H1 (cell line): ENCODE measurements at regions not wholly inside any gene's neighbourhood (a gene's known extent, or its start where the extent isn't known, plus 50 kb on each side); places are given as distances from the start of the nearest gene placed in this dataset.

ENCODE experiments used
- CTCF ChIA-PET: fragments of 300-600 bp; sonication (Branson Sonifier 250); formaldehyde crosslinking; loops from one replicate; lab custom pipeline; 2021; ENCODE audit not compliant: partially characterized antibody; lab: Charles Lee
- POLR2A ChIA-PET: fragments of 300-600 bp; sonication (Branson Sonifier 250); formaldehyde crosslinking; loops from one replicate; lab custom pipeline; 2021; ENCODE audit warnings: inconsistent platforms; ENCODE audit not compliant: partially characterized antibody; lab: Charles Lee
- DNase-seq, 2 experiments: peaks; one replicate each; pipeline versions ENCODE4 v3.0.0 to v3.0.0-alpha.2; 2010 to 2022; ENCODE audit warnings: low spot score in 2 of 2, low read depth in 1 of 2, mixed read lengths in 1 of 2
- FAIRE-seq: peaks from 2 replicates; lab custom pipeline; 2011; peaks lifted over from hg19 to GRCh38; lab: Jason Lieb, UNC
- H2AFZ ChIP-seq: 2 replicates; pipeline ENCODE4 v1.8.1; 2012; ENCODE audit warnings: low read length, inconsistent platforms
- H2AK5ac ChIP-seq: 2 replicates; pipeline ENCODE4 v1.6.1; 2013; ENCODE audit warnings: low read depth, low read length
- H2BK120ac ChIP-seq: replicated peaks from 2 replicates; pipeline ENCODE3; 2013; ENCODE audit warnings: low read depth, low read length, inconsistent platforms
- H2BK12ac ChIP-seq: 2 replicates; pipeline ENCODE4 v1.6.1; 2013; ENCODE audit warnings: low read depth, low read length
- H2BK15ac ChIP-seq: 2 replicates; pipeline ENCODE4 v1.6.1; 2013; ENCODE audit warnings: low read length
- H2BK20ac ChIP-seq: 2 replicates; pipeline ENCODE4 v1.6.1; 2013; ENCODE audit warnings: low read length
- H2BK5ac ChIP-seq: 2 replicates; pipeline ENCODE4 v1.6.1; 2013; ENCODE audit warnings: low read depth, low read length
- H3K14ac ChIP-seq: 2 replicates; pipeline ENCODE4 v1.6.1; 2013; ENCODE audit warnings: inconsistent platforms; ENCODE audit not compliant: insufficient read length
- H3K18ac ChIP-seq: 2 replicates; pipeline ENCODE4 v1.6.1; 2013; ENCODE audit warnings: low read length; ENCODE audit errors: extremely low read depth
- H3K23ac ChIP-seq: 2 replicates; pipeline ENCODE4 v1.6.1; 2013; ENCODE audit warnings: inconsistent platforms; ENCODE audit not compliant: insufficient read length
- H3K23me2 ChIP-seq: 2 replicates; pipeline ENCODE4 v1.6.1; 2013; ENCODE audit warnings: low read depth, low read length
- H3K27ac ChIP-seq: 2 replicates; pipeline ENCODE4 v1.6.1; 2011; ENCODE audit warnings: low read depth, low read length, inconsistent platforms
- H3K27me3 ChIP-seq, 4 experiments: replicated peaks in 1 of 4; 1 replicate in 1 of 4; 2 replicates in 3 of 4; pipeline versions ENCODE4 v1.6.1 to v1.8.1; 2011 to 2013; ENCODE audit warnings: low read length in 3 of 4, mild to moderate bottlenecking in 3 of 4, inconsistent platforms in 2 of 4, mixed read lengths in 2 of 4, moderate library complexity in 1 of 4; ENCODE audit not compliant: control insufficient read depth in 3 of 4, insufficient read depth in 3 of 4; ENCODE audit errors: extremely low read depth in 1 of 4
- H3K36me3 ChIP-seq, 4 experiments: 2 replicates each; pipeline versions ENCODE4 v1.6.1 to v1.8.1; 2011 to 2013; ENCODE audit warnings: mild to moderate bottlenecking in 4 of 4, low read length in 3 of 4, moderate library complexity in 2 of 4, control low read depth in 1 of 4, inconsistent platforms in 1 of 4; ENCODE audit not compliant: insufficient read depth in 4 of 4, control insufficient read depth in 2 of 4
- H3K4ac ChIP-seq: replicated peaks from 2 replicates; pipeline ENCODE3; 2013; ENCODE audit warnings: low read length, low read depth, mixed read lengths, inconsistent platforms; ENCODE audit not compliant: insufficient read length
- H3K4me1 ChIP-seq, 4 experiments: replicated peaks in 1 of 4; 1 replicate in 1 of 4; 2 replicates in 3 of 4; pipeline versions ENCODE4 v1.6.1 to v1.8.1; 2011 to 2013; ENCODE audit warnings: low read length in 3 of 4, inconsistent platforms in 2 of 4, mixed read lengths in 1 of 4; ENCODE audit not compliant: insufficient read depth in 4 of 4, control insufficient read depth in 3 of 4
- H3K4me2 ChIP-seq, 2 experiments: 2 replicates each; pipeline versions ENCODE4 v1.6.1 to v1.8.1; 2011 to 2013; ENCODE audit warnings: low read depth in 2 of 2, low read length in 2 of 2, control low read depth in 1 of 2, inconsistent platforms in 1 of 2, mild to moderate bottlenecking in 1 of 2; ENCODE audit not compliant: insufficient read depth in 1 of 2
- H3K4me3 ChIP-seq, 4 experiments: fragments of 200-600, 300-600 bp in 1 of 4; sonication (generic), shearing (Covaris generic), sonication (Bioruptor Twin) in 1 of 4; 2 replicates each; pipeline versions ENCODE4 v1.5.1 to v1.8.1; 2011 to 2016; ENCODE audit warnings: low read length in 4 of 4, low read depth in 3 of 4, control low read depth in 2 of 4, inconsistent platforms in 2 of 4, mild to moderate bottlenecking in 2 of 4, mixed read lengths in 1 of 4, moderate library complexity in 1 of 4; ENCODE audit not compliant: insufficient read depth in 2 of 4; ENCODE audit errors: extremely low read depth in 1 of 4
- H3K56ac ChIP-seq: replicated peaks from 2 replicates; pipeline ENCODE3; 2013; ENCODE audit warnings: low read depth, mild to moderate bottlenecking, mixed read lengths, low read length, inconsistent platforms; ENCODE audit not compliant: insufficient read length
- H3K79me1 ChIP-seq: 2 replicates; pipeline ENCODE4 v1.6.1; 2013; ENCODE audit warnings: low read depth, low read length, control low read depth
- H3K79me2 ChIP-seq, 2 experiments: 2 replicates each; pipeline versions ENCODE4 v1.6.1 to v1.8.1; 2012 to 2013; ENCODE audit warnings: low read length in 2 of 2, mild to moderate bottlenecking in 2 of 2, inconsistent platforms in 1 of 2; ENCODE audit not compliant: insufficient read depth in 2 of 2, control insufficient read depth in 1 of 2
- H3K9ac ChIP-seq, 4 experiments: replicated peaks in 1 of 4; 1 replicate in 1 of 4; 2 replicates in 3 of 4; pipeline versions ENCODE4 v1.6.1 to v1.8.1; 2011 to 2013; ENCODE audit warnings: low read depth in 3 of 4, low read length in 3 of 4, control low read depth in 2 of 4, mild to moderate bottlenecking in 2 of 4, moderate library complexity in 2 of 4, inconsistent platforms in 1 of 4; ENCODE audit errors: extremely low read depth in 1 of 4
- H3K9me3 ChIP-seq, 2 experiments: 2 replicates each; pipeline versions ENCODE4 v1.6.1 to v1.8.1; 2012 to 2013; ENCODE audit warnings: mild to moderate bottlenecking in 2 of 2, moderate library complexity in 2 of 2, control low read depth in 1 of 2, inconsistent platforms in 1 of 2, low read depth in 1 of 2, low read length in 1 of 2, mixed read lengths in 1 of 2; ENCODE audit not compliant: insufficient read depth in 2 of 2
- H4K20me1 ChIP-seq, 2 experiments: replicated peaks in 1 of 2; 2 replicates each; pipeline versions ENCODE3 to v1.8.1; 2011 to 2013; ENCODE audit warnings: inconsistent platforms in 2 of 2, low read length in 2 of 2, mild to moderate bottlenecking in 1 of 2; ENCODE audit not compliant: insufficient read depth in 2 of 2, control insufficient read depth in 1 of 2
- H4K5ac ChIP-seq: 2 replicates; pipeline ENCODE4 v1.6.1; 2013; ENCODE audit warnings: low read length, low read depth, mixed read lengths, inconsistent platforms; ENCODE audit not compliant: insufficient read length
- H4K8ac ChIP-seq: 2 replicates; pipeline ENCODE4 v1.8.0; 2013; ENCODE audit warnings: mild to moderate bottlenecking, moderate library complexity, low read length, inconsistent platforms; ENCODE audit not compliant: insufficient read depth; ENCODE audit errors: extremely low read depth
- H4K91ac ChIP-seq: replicated peaks from 2 replicates; pipeline ENCODE3; 2013; ENCODE audit warnings: low read length, mixed read lengths, inconsistent platforms; ENCODE audit not compliant: insufficient read length
- ATF3 ChIP-seq: IDR thresholded peaks from 2 replicates; pipeline ENCODE4 v1.6.1; 2011; ENCODE audit warnings: low read depth, mild to moderate bottlenecking, low read length; ENCODE audit not compliant: insufficient read depth
- BCL11A ChIP-seq, 2 experiments: IDR thresholded peaks; one replicate each; pipeline ENCODE4 v1.6.1; 2011; ENCODE audit warnings: low read depth in 2 of 2, low read length in 2 of 2, mild to moderate bottlenecking in 2 of 2
- EP300 ChIP-seq, 2 experiments: IDR thresholded peaks; 1 replicate in 1 of 2; 2 replicates in 1 of 2; pipeline ENCODE4 v1.6.1; 2011 to 2012; ENCODE audit warnings: low read depth in 2 of 2, low read length in 2 of 2, mild to moderate bottlenecking in 2 of 2, borderline replicate concordance in 1 of 2, inconsistent platforms in 1 of 2, moderate library complexity in 1 of 2
- RFX5 ChIP-seq: IDR thresholded peaks from 2 replicates; pipeline ENCODE4 v1.6.1; 2011; ENCODE audit warnings: low read depth, low read length, improper control_type of control experiment, borderline replicate concordance
- RXRA ChIP-seq: IDR thresholded peaks from 2 replicates; pipeline ENCODE4 v1.6.1; 2011; ENCODE audit warnings: low read depth, mild to moderate bottlenecking, low read length, moderate library complexity; ENCODE audit not compliant: insufficient read depth
- TCF12 ChIP-seq: IDR thresholded peaks from 2 replicates; pipeline ENCODE4 v1.6.1; 2011; ENCODE audit warnings: low read depth, mild to moderate bottlenecking, low read length
- YY1 ChIP-seq: IDR thresholded peaks from 2 replicates; pipeline ENCODE4 v1.6.1; 2011; ENCODE audit warnings: low read depth, mild to moderate bottlenecking, low read length
- WGBS, 2 experiments: shearing (Covaris generic) in 1 of 2; methylation state at CpG; one replicate each; pipeline versions ENCODE4 v1.1.6 to v1.1.7; 2013 to 2015; ENCODE audit warnings: low lambda C conversion rate in 2 of 2, mixed read lengths in 2 of 2, inconsistent platforms in 1 of 2, low coverage in 1 of 2, missing lambda C conversion rate in 1 of 2; ENCODE audit not compliant: insufficient replicate concordance in 2 of 2, insufficient coverage in 1 of 2, insufficient read length in 1 of 2; ENCODE audit errors: extremely low coverage in 1 of 2, missing lambda C conversion rate in 1 of 2; 5-methylcytosine and 5-hydroxymethylcytosine counted together

DNA sequence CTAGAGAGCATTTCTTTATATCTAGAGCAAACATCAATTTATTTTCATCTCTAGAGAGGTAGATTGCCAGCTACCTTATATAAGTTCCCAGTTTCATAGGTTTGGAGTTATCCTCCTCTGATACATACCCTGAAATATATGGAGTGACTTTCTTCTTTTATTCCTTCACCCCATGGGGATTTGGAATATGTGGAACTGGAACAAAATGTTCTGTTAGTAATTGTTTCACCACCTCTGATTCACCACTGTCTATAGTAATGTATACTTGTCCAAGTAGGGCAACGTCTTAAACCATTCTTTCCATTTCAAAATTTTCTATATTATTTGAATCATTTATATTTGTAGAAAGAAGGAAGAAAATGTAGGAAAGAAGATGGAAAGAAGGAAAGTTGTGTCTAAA is 511.2 kb upstream of the KCND2 start:
- H3K9me3 ChIP-seq = no peaks in the 10 kb centered on the region
- peaks cover 0 to 1% (median 0%) of the 10 kb centered on the region in 4 experiments; a peak in 1 of 7 replicates for H3K27me3 ChIP-seq
- no peak overlapping the region for H3K9ac ChIP-seq
- H3K36me3 ChIP-seq = no peaks in the 10 kb centered on the region
- H4K20me1 ChIP-seq = no peaks in the 10 kb centered on the region
- no peaks in the 10 kb centered on the region for H3K79me1 ChIP-seq
- no peak overlapping the region for H2AK5ac ChIP-seq
- H2BK5ac ChIP-seq = no peak overlapping the region
- no peaks in the 10 kb centered on the region for H3K23me2 ChIP-seq
- H2AFZ ChIP-seq = no peak overlapping the region
- no peak overlapping the region for H3K56ac ChIP-seq
- H2BK15ac ChIP-seq = no peak overlapping the region
- H3K4me3 ChIP-seq = no peak overlapping the region
- no peaks in the 10 kb centered on the region for H3K79me2 ChIP-seq
- FAIRE-seq = no peak
- no peak overlapping the region for H2BK20ac ChIP-seq
- no peak overlapping the region for H4K91ac ChIP-seq
- DNase-seq = no peak
- H2BK120ac ChIP-seq = no peak overlapping the region
- H3K18ac ChIP-seq = no peak overlapping the region
- no peak overlapping the region for H4K5ac ChIP-seq
- H4K8ac ChIP-seq = no peak overlapping the region
- H3K14ac ChIP-seq = no peak overlapping the region
- WGBS, 2 experiments = 92% methylated on average over 1 of the region's 1 CpG; no CpG with 5 or more reads in 1 of the 2 experiments
- H3K23ac ChIP-seq = no peak overlapping the region
- CTCF ChIA-PET = no interaction called here
- peaks cover 0 to under 1% (median 0%) of the 10 kb centered on the region in 4 experiments; a peak in 1 of 7 replicates for H3K4me1 ChIP-seq
- no peak overlapping the region for H3K4me2 ChIP-seq
- POLR2A ChIA-PET = no interaction called here
- H3K27ac ChIP-seq = no peak overlapping the region
- no peak overlapping the region for H2BK12ac ChIP-seq
- H3K4ac ChIP-seq = no peak overlapping the region
- TF ChIP-seq BCL11A (IDR thresholded peaks at IDR 0.05; ENCODE audit: low read depth in 2 of 2, low read length in 2 of 2) = no peak
- no peak for TF ChIP-seq EP300 (IDR thresholded peaks at IDR 0.05; ENCODE audit: borderline replicate concordance in 1 of 2, low read depth in 2 of 2, low read length in 2 of 2)
- TF ChIP-seq YY1 = no peak
- no peak for TF ChIP-seq ATF3
- TF ChIP-seq RXRA = no peak
- no peak for TF ChIP-seq RFX5
- TF ChIP-seq TCF12 = no peak
